CD4-positive, alpha-beta T cell treated with Interleukin-10 for 1 hour (primary cell): ENCODE measurements at regions not wholly inside any gene's neighbourhood (a gene's known extent, or its start where the extent isn't known, plus 50 kb on each side); places are given as distances from the start of the nearest gene placed in this dataset.

Source experiments
- DNase-seq: peaks from one replicate; pipeline ENCODE4 v3.0.0-alpha.2; 2020

- DNase-seq = no peak
Observed at GRCh38 chr7:68267486-68267885, 1270.9 kb downstream of the TYW1 start.

GRCh38 chr7:68269405-68269804 is 1272.8 kb downstream of the TYW1 start:
- no peak for DNase-seq

DNA sequence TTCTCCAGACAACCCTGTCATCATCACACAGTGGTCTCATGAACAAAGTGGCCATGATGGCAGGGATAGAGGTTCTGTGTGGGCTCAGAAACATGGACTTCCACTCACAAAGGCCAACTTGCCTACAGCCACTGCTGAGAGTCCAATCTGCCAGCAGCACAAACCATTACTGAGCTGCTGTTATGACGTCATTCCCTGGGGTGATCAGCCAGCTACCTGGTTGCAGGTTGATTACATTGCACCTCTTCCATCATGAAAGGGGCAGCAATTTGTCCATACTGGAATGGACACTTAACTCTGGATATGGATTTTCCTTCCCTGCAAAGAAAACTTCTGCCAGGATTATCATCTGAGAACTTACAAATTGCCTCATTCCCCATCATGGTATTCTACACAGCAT is 1275.9 kb downstream of the TYW1 start:
- DNase-seq = no peak

DNA sequence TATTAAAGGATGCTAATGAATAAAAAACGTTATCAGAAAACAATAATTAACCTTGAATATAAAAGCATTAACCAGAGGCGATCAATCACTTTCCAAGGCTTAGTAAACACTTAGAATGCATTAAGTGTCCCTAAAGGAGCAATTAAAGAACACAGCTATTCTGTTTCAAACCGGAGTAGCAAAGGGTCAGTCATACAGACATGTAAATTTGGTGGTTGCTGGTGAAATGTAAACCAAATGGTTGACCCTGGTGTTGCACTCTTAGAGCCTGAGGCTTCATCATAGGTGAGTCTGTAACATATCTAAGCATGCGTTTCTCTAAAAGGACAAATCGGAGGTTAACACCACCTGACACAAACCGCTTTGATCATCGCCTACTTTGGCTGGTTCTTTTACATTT is 1280.1 kb downstream of the TYW1 start:
- DNase-seq = no peak

- no peak for DNase-seq
Observed at GRCh38 chr7:68279827-68280400, 1283.3 kb downstream of the TYW1 start.

DNA sequence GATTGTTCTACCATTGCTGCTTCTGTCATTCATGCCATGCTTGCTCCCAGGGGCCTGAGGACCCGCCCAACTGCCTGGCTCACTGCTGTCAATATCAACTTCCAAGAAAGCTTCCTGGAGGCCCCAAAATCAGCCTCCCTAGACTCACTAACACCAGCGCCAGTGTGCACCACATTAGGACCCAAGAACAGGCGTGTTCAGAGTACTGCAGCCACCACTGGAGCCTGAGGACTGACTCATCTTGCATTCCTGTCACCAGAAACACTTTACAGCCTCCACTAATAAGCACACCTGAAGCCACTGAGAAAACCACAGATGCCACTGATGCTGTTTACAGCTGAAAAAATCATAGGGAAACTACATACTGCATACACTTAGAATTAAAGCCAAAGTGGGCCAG is 1284.3 kb downstream of the TYW1 start:
- no peak for DNase-seq

DNA sequence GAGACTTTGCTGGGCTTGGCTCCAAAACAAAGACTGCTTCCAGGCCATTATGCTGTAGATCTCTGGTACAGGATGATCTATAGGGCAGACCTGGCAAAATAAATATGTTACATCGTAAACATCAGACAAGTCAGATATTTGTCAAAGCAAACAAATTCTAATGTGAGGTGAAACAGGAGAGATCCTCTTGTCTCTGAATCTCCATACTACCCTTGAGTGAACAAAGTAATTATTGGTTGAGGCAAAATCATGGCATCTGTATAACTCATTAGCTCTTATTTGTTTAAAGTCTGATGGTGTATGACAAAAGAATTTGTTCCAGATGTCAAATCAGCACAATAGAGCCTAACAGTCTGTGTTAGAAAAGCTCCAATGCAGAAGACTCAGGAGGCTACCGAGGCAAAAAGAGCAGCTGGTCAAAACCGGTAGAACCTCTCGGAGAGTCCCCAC is 1291.5 kb downstream of the TYW1 start:
- no peak for DNase-seq

GRCh38 chr7:68291710-68292109 is 1295.1 kb downstream of the TYW1 start:
- no peak for DNase-seq

DNA sequence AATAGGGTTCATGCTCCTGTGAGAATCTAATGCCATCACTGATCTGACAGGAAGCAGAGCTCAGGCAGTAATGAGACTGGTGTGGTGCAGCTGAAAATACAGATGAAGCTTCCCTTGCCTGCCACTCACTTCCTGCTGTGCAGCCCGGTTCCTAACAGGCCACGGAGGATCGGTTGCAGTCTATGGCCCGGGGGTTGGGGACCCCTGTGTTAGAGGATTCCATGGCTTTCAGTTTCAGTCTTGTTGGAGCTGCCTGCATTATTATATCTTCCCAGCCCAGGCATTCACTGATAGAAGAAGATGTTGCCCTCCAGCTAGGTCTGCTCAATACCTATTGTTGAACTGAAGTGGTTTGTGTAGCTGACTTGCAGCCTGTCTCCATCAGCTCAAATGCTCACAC is 1298.8 kb downstream of the TYW1 start:
- no peak for DNase-seq

- no peak for DNase-seq
Observed at GRCh38 chr7:68304536-68304935, 1293.7 kb upstream of the AUTS2 start.

- no peak for DNase-seq
Observed at GRCh38 chr7:68306692-68307107, 1291.6 kb upstream of the AUTS2 start.

DNA sequence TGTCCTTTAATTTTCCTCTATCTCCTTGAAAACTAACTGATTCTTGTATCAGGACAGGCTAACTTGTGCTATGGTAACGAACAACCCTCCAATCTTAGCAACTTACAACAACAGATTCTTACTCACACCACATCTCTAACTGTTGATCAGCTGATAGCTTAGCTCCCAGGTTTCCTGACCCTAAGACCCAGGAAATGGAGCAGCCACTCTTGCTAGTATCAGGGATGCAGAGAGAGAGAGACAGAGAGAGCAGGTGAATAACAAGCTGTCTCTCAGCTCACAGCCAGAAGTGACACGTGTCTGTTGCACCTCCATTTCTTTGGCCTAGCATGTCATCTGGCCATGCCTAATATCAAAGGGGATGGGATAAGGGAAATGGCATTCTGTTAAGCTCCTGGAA is 1289.0 kb upstream of the AUTS2 start:
- DNase-seq = no peak

DNA sequence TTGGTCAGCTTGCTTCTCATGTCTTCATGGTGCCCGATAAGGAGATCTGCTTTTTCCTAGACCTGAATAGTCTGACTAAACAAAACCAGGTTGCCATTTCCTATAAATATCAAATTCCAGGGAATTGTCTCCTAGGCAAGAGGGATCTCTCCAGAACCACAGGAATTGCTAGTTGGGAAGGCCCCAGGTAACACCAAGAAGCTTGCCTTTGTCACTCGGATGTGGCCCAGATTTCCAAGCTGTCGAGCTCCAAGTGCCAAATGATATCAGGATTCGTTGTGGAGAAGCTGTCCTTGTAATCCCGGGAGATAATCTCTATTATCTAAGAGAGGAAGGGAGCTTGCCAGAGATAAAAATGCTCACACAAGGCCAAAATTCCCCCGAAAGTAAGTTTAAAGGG is 1288.5 kb upstream of the AUTS2 start:
- DNase-seq = no peak

DNA sequence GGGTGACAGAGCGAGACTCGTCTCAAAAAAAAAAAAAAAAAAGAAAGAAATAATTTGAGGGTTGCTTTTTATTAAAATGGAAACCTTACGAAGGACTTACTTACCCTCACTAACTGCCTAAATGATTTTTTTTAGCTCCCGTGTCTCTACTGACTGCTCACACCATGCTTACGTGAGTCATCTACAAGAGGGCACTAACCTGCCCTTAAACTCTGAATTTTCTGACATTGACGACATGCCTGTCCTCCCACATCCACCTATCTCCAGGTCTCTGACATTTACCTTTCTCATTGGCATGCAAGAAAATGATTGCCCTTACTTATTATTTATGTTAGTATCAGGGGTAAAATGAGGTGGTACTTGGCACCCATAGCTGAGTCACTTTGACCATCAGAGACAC is 1286.3 kb upstream of the AUTS2 start:
- DNase-seq = no peak

DNA sequence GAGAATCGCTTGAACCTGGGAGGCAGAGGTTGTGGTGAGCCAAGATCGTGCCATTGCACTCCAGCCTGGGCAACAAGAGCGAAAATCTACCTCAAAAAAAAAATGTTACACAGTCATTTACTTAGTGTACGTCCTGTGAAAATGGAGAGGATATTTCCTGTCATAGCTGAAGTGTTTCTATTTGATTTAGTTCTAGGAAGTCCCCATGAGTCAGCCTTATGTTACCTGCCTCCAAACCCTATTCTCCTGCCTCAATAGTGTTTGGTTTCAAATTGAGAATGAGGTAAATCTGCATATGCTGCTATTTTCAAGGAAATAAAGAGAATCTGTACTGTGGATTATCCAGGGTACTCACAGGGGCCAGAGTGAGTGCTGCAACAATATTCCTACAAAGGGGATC is 1284.5 kb upstream of the AUTS2 start:
- DNase-seq = no peak

DNA sequence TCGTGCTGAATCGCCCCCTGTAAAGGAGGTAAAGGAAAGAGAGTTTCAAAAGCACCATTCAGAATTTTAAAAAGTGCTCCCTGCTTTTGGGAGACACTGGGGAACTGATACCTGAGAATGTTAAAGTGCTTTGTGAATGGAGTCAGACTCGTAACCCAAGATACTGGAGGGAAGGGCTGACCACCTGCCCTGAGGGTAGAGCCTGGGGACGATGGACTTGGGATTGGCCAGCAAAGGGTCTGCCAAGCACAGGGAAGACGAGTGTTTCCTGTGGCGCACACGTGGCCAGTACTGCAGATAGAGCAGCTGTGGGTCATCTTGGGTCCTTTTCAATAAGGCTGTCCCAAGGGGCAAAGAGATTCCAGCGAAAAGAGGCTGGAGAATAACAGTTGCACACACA is 1284.1 kb upstream of the AUTS2 start:
- no peak for DNase-seq

DNA sequence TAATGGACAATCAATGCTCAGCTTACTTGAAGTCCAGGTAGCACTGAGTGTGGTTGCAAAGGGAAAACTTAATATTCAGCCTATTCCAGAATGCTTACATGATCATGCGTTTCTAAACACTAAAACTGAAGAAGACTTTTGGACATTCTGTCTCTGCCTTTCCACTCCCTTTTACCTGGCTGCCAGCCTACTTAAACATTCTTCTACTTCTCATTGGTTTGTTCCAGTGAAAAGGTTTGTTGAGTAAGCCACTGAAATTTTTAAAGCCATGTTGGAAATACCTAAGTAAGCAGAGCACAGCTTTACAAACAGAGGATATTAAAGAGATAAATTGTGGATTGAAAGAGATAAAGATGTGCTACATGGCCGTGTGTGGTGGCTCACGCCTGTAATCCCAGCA is 1280.8 kb upstream of the AUTS2 start:
- DNase-seq = no peak

DNA sequence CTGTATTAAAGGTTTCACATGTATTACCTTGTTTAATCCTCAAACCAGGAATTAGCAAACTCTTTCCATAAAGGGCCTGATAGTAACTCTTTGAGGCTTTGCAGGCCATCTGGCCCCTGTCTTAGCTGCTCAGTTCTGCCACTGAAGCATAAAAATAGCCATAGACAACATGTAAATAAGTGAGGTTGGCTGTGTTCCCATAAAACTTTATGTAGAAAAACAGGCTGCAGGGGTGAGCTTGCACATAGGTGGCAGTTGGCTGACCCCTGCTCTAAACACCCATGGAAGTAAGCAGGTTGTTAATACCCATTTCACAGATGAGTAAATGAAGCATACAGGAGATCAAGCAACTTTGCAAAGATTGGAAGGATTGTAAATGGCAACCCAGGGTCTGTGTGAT is 1279.2 kb upstream of the AUTS2 start:
- no peak for DNase-seq

GRCh38 chr7:68321076-68321639 is 1277.1 kb upstream of the AUTS2 start:
- no peak for DNase-seq

DNA sequence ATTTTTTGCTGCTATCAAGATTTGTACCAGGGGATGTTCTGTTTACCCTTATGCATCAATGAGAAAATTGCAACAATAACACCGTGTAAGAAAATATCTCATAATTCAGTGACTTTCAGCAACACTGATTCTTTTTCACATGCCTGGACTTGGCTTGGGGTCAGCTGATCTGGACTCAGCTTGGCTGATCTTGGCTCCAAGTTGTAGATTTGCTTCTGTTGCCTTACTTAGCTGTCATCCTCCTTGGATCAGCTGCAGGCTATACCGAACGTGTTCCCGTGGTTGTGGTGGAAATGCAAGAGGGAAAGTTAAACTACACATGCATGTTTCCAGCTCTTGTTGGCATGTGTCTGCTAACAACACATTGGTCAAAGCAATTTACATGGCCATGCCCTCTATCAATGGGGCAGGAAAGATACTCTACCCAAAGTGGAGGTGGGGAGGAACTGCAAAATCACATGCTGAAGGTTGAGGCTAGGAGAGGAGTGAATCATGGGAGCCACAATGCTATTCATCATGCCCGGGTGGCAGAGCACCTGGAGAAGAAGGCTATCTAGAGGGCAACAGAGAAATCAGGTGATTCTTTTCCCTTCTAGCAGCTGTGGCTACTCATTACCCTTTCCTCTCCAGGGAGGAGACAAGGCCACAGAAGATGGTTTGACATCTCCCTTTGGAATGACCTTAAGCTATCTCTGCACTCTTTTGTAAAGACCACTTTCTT is 1276.3 kb upstream of the AUTS2 start:
- DNase-seq = no peak

GRCh38 chr7:68324621-68325020 is 1273.7 kb upstream of the AUTS2 start:
- DNase-seq = no peak

- no peak for DNase-seq
Observed at GRCh38 chr7:68334216-68334615, 1264.1 kb upstream of the AUTS2 start.

DNA sequence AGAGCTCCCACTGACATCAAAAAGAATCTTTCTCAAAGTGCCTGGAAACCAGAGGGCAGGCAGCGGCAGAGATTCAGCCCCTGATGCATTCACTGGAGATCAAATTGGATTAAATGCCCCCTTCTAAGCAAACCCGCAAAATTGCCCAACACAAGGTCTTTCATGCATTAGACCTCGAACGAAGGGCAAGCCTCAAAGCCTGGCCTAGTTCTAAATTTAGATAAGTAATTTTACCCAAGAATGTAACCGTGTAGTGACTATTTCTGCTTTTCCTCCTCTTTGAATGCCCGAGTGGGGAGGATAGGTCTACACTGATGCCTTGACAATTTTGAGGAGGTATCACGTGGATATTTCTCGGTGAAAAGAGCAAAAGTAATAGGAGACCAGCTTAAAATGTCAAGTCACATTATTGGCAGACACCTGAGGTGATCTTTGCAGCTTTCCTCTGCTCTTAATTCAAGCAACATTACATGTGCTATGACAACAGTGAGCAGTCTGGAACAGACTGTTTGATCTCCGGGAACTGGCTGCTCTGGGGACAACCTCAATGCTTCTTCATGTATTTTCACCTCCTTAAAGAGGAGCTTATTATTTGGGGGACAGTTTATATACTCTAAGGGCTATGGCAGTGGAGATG is 1263.5 kb upstream of the AUTS2 start:
- no peak for DNase-seq

DNA sequence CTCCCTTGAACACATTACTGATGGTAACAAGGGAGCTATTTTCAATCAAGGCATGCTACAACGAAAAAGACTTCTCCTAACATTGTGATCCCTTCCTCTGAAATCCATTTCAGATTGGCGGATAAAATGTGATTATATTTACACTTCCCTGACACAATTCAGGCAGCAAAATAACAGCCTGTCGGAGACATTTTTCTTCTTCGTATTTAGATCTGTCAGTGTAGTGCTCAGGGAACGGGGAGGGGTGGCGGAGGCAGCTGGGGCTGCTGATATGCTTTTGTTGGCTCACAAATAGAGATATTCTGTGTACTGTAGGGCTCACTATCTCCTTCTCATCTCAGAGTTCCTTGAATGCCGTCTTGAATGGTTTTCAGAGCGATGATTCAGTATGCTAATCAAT is 1261.7 kb upstream of the AUTS2 start:
- DNase-seq = no peak
